ENCODE measurements at regions not wholly inside any gene's neighbourhood (a gene's known extent, or its start where the extent isn't known, plus 50 kb on each side); places are given as distances from the start of the nearest gene placed in this dataset.

DNA sequence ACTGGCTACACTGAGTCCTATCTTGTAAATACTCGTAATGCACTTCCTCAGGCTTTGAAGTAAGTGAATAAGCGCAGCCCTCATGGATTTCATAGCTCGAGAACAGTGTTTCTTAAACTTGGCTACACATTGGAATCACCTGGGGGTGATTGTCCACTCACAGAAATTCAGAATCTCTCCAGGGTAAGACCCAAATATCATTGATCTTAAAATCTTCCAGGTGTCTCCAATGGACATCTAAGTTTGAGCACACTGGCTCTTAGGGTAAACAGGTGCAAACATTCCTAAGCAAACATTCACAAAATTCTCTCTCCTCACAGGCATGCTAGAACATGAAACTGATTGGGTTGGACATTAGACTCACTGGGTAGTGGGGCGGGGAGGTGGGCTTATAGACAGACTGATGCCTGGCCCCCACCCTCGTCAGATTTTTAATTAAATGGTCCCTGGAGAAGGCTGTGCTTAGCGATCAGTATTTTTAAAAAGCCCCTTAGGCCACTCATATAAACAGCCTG, 279.7 kb upstream of the TBL1XR1 start:
- Histone ChIP-seq H3K4me1 (ENCODE audit: insufficient read depth) (no peaks in the 10 kb centered on the region), H3K27ac (ENCODE audit: low read depth) (no peak overlapping the region), H3K4me3 (ENCODE audit: low read depth, low read length) (no peak overlapping the region), H3K36me3 (ENCODE audit: insufficient read depth) (no peaks in the 10 kb centered on the region)
- DNase-seq (ENCODE audit: extremely low spot score) = no peak
- 92% methylated on average over 6 of the region's 6 CpGs for WGBS

- peak; percentile 72 for DNase-seq (ENCODE audit: extremely low spot score)
- Histone ChIP-seq H3K27ac (ENCODE audit: low read depth) (no peak overlapping the region), H3K36me3 (ENCODE audit: insufficient read depth) (no peaks in the 10 kb centered on the region), H3K4me3 (ENCODE audit: low read depth, low read length) (no peak overlapping the region), H3K4me1 (ENCODE audit: insufficient read depth) (no peaks in the 10 kb centered on the region)
- 17% methylated on average over 4 of the region's 4 CpGs for WGBS
These were observed 281.0 kb upstream of the TBL1XR1 start for GRCh38 chr3:177478170-177478867.

DNA sequence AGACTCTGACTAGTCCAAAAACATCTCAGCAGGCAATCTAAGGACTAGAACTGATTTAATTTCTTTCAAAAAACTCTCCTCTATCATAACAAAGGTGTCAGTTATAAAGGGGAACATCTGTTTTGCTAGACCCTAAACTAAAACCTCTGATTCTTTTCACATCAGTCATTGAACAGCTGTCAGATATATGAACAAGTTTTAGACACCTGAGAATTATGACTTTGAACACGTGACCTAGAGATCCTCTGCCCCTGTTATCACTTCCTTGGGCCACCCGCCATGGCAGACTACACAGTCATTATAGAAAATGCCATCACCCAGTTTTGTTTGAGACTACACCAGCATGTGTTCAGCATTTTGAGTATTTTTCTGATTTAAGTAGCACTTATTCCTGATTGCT, 282.3 kb upstream of the TBL1XR1 start:
- Histone ChIP-seq H3K4me1 (ENCODE audit: insufficient read depth) (no peaks in the 10 kb centered on the region), H3K36me3 (ENCODE audit: insufficient read depth) (no peaks in the 10 kb centered on the region), H3K27ac (ENCODE audit: low read depth) (no peak overlapping the region), H3K4me3 (ENCODE audit: low read depth, low read length) (no peak overlapping the region)
- WGBS = 91% methylated on average over 2 of the region's 2 CpGs
- DNase-seq (ENCODE audit: extremely low spot score) = no peak

DNA sequence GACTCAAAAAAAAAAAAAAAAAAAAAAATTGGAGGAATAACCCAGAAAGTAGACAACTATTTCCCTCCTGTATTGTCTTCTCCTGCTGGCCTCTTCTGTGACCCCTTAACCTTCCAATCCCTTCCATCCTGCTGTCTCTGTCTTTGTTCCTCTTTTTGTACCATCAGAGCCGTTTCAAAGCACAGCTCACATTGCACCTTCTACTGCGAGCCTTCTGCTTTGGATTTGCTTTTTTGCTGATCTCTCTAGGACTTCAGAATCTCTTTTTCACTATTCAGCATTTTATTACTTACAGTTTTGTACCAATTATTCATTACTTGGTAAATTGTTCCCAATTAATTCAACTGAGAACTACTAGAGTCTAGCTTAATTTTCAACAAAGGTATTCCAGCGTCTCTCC, 284.0 kb upstream of the TBL1XR1 start:
- WGBS = 94% methylated on average over 3 of the region's 3 CpGs
- Histone ChIP-seq H3K27ac (ENCODE audit: low read depth) (no peak overlapping the region), H3K36me3 (ENCODE audit: insufficient read depth) (no peaks in the 10 kb centered on the region), H3K4me3 (ENCODE audit: low read depth, low read length) (no peak overlapping the region), H3K4me1 (ENCODE audit: insufficient read depth) (no peaks in the 10 kb centered on the region)
- DNase-seq (ENCODE audit: extremely low spot score) = no peak

- WGBS = 44% methylated on average over 6 of the region's 6 CpGs
- peak overlapping the region; percentile 32 for H3K27ac ChIP-seq (ENCODE audit: low read depth)
- H3K4me1 ChIP-seq (ENCODE audit: insufficient read depth) = no peaks in the 10 kb centered on the region
- no peak overlapping the region for H3K4me3 ChIP-seq (ENCODE audit: low read depth, low read length)
- H3K36me3 ChIP-seq (ENCODE audit: insufficient read depth) = no peaks in the 10 kb centered on the region
- no peak for DNase-seq (ENCODE audit: extremely low spot score)
These were observed 284.9 kb upstream of the TBL1XR1 start for GRCh38 chr3:177482048-177482691.

GRCh38 chr3:177483182-177483967, 286.1 kb upstream of the TBL1XR1 start:
- Histone ChIP-seq H3K4me3 (ENCODE audit: low read depth, low read length) (no peak overlapping the region), H3K4me1 (ENCODE audit: insufficient read depth) (no peaks in the 10 kb centered on the region), H3K27ac (ENCODE audit: low read depth) (no peak overlapping the region), H3K36me3 (ENCODE audit: insufficient read depth) (no peaks in the 10 kb centered on the region)
- no peak for DNase-seq (ENCODE audit: extremely low spot score)
- 75% methylated on average over 4 of the region's 4 CpGs for WGBS

DNA sequence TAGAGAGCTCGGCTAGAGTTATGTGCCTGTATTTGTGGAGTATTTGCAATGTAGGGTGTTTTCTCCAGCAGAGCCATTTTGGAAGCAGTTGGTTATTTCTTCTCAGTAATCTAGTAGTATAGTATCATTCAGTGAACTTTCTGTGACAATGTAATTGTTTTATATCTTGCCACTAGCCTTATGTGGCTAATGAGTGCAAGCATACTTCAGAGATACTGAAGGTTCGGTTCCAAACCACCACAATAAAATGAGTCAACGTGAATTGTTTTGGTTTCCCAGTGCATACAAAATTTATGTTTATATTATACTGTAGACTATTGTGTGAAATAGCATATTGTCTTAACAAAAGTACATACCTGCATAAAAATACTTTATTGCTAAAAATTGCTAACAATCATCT, 286.9 kb upstream of the TBL1XR1 start:
- H3K27ac ChIP-seq (ENCODE audit: low read depth) = no peak overlapping the region
- no peak for DNase-seq (ENCODE audit: extremely low spot score)
- H3K4me1 ChIP-seq (ENCODE audit: insufficient read depth) = no peaks in the 10 kb centered on the region
- no peak overlapping the region for H3K4me3 ChIP-seq (ENCODE audit: low read depth, low read length)
- no peaks in the 10 kb centered on the region for H3K36me3 ChIP-seq (ENCODE audit: insufficient read depth)
- 90% methylated on average over 3 of the region's 3 CpGs for WGBS

- H3K27ac ChIP-seq (ENCODE audit: low read depth) = no peak overlapping the region
- H3K4me1 ChIP-seq (ENCODE audit: insufficient read depth) = no peaks in the 10 kb centered on the region
- WGBS = over 99% methylated on average over 2 of the region's 2 CpGs
- H3K4me3 ChIP-seq (ENCODE audit: low read depth, low read length) = no peak overlapping the region
- H3K36me3 ChIP-seq (ENCODE audit: insufficient read depth) = no peaks in the 10 kb centered on the region
- DNase-seq (ENCODE audit: extremely low spot score) = no peak
These were observed 287.6 kb upstream of the TBL1XR1 start for GRCh38 chr3:177484926-177485325.

DNA sequence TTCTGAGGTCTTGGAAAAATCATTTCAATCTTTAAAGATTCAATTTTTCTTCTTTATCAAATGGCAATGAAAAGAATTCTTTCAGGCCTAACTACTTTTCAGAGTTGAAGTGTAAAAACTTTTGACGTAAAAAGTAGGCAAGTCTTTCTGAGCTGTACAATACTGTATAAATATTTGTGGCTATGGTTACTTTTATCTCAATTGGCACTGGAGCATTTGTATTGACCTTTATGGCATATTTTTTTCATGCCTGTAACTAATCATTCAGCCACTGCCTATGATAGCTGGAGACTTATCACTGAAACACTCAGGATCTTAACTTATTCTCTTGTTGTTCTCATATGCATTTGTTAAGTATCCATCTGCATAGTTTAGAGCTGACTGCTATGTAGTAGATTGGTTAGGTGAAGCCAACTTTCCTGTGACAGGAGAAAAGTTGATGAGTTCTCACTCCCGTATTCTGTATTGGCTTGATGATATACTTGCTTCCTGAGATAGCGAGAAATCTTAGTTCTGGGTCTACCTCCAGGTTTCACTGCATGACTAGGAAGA, 290.4 kb upstream of the TBL1XR1 start:
- 90% methylated on average over 3 of the region's 3 CpGs for WGBS
- Histone ChIP-seq H3K36me3 (ENCODE audit: insufficient read depth) (no peaks in the 10 kb centered on the region), H3K27ac (ENCODE audit: low read depth) (no peak overlapping the region)

DNA sequence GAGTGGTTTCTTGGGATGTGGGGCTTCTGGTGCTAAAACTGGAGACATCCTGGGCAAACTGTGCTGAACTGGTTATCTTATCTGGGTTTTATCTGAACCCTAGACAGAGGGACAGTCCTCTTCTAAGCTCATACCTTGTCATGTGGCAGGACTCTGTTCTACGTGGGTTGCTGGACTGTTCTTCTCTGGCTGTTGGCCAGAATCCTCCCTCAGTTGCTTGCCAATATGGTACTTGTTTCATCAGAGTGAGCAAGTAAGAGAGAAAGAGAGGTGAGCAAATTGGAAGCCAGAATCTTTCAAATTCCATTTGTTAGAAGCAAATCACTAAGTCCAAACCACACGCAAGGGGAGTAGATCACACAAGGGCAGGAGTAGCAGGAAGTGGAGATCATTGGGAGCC, 291.5 kb upstream of the TBL1XR1 start:
- H3K4me3 ChIP-seq (ENCODE audit: low read depth, low read length) = no peak overlapping the region
- no peaks in the 10 kb centered on the region for H3K36me3 ChIP-seq (ENCODE audit: insufficient read depth)
- DNase-seq (ENCODE audit: extremely low spot score) = no peak
- WGBS = 61% methylated on average over 2 of the region's 2 CpGs
- H3K27ac ChIP-seq (ENCODE audit: low read depth) = no peak overlapping the region
- no peaks in the 10 kb centered on the region for H3K4me1 ChIP-seq (ENCODE audit: insufficient read depth)

More for the DNA sequence above, 290.4 kb upstream of the TBL1XR1 start:
- Histone ChIP-seq H3K4me1 (ENCODE audit: insufficient read depth) (no peaks in the 10 kb centered on the region), H3K4me3 (ENCODE audit: low read depth, low read length) (no peak overlapping the region)
- no peak for DNase-seq (ENCODE audit: extremely low spot score)

- no peak for DNase-seq (ENCODE audit: extremely low spot score)
- 80% methylated on average over 3 of the region's 3 CpGs for WGBS
- no peak overlapping the region for H3K4me3 ChIP-seq (ENCODE audit: low read depth, low read length)
- no peaks in the 10 kb centered on the region for H3K4me1 ChIP-seq (ENCODE audit: insufficient read depth)
- no peaks in the 10 kb centered on the region for H3K36me3 ChIP-seq (ENCODE audit: insufficient read depth)
- no peak overlapping the region for H3K27ac ChIP-seq (ENCODE audit: low read depth)
These were observed 293.3 kb upstream of the TBL1XR1 start for GRCh38 chr3:177490626-177491025.

- DNase-seq (ENCODE audit: extremely low spot score) = no peak
- Histone ChIP-seq H3K36me3 (ENCODE audit: insufficient read depth) (no peaks in the 10 kb centered on the region), H3K27ac (ENCODE audit: low read depth) (no peak overlapping the region), H3K4me1 (ENCODE audit: insufficient read depth) (no peaks in the 10 kb centered on the region), H3K4me3 (ENCODE audit: low read depth, low read length) (no peak overlapping the region)
- WGBS = 43% methylated on average over 7 of the region's 7 CpGs
These were observed 294.2 kb upstream of the TBL1XR1 start for GRCh38 chr3:177491296-177492032.

GRCh38 chr3:177493091-177493490, 295.8 kb upstream of the TBL1XR1 start:
- DNase-seq (ENCODE audit: extremely low spot score) = no peak
- no peaks in the 10 kb centered on the region for H3K36me3 ChIP-seq (ENCODE audit: insufficient read depth)
- 89% methylated on average over 2 of the region's 2 CpGs for WGBS
- no peaks in the 10 kb centered on the region for H3K4me1 ChIP-seq (ENCODE audit: insufficient read depth)
- H3K27ac ChIP-seq (ENCODE audit: low read depth) = no peak overlapping the region
- no peak overlapping the region for H3K4me3 ChIP-seq (ENCODE audit: low read depth, low read length)

Data from urinary bladder (tissue), 3 donors.